Prostate gland (tissue), 2 donors: ENCODE measurements at regions not wholly inside any gene's neighbourhood (a gene's known extent, or its start where the extent isn't known, plus 50 kb on each side); places are given as distances from the start of the nearest gene placed in this dataset.

ENCODE experiments used
- CTCF ChIP-seq, 4 experiments: fragments of 200-600 bp in 2 of 4; fragments of 450-650 bp in 2 of 4; sonication (generic) in 2 of 4; IDR thresholded peaks; 1 replicate in 3 of 4; 2 replicates in 1 of 4; pipeline ENCODE4 v1.5.1; 2016 to 2019; ENCODE audit warnings: antibody characterized with exemption in 4 of 4, mild to moderate bottlenecking in 2 of 4, moderate library complexity in 2 of 4
- POLR2AphosphoS5 ChIP-seq: sonication (generic); formaldehyde crosslinking; IDR thresholded peaks from one replicate; pipeline ENCODE4 v1.6.1; 2017; ENCODE audit warnings: antibody characterized with exemption

GRCh38 chr13:31462766-31463165 is 263.0 kb downstream of the B3GLCT start:
- TF ChIP-seq CTCF (IDR thresholded peaks at IDR 0.05) = no peak
- no peak for TF ChIP-seq POLR2AphosphoS5
